HEK293 (cell line): ENCODE measurements at regions not wholly inside any gene's neighbourhood (a gene's known extent, or its start where the extent isn't known, plus 50 kb on each side); places are given as distances from the start of the nearest gene placed in this dataset.

Source experiments
- CTCF ChIP-seq: fragments of 450-650 bp; formaldehyde crosslinking; IDR thresholded peaks from 2 replicates; pipeline ENCODE4 v1.5.1; 2016; ENCODE audit warnings: missing biosample characterization, missing genetic modification characterization
- YY1 ChIP-seq: fragments of 450-650 bp; formaldehyde crosslinking; IDR thresholded peaks from 2 replicates; pipeline ENCODE4 v1.5.1; 2018; ENCODE audit warnings: missing biosample characterization, missing genetic modification characterization
- ZBTB1 ChIP-seq: fragments of 450-650 bp; formaldehyde crosslinking; IDR thresholded peaks from 2 replicates; pipeline ENCODE4 v1.5.1; 2016; ENCODE audit warnings: missing biosample characterization, missing genetic modification characterization
- ZNF24 ChIP-seq: fragments of 450-650 bp; formaldehyde crosslinking; IDR thresholded peaks from 2 replicates; pipeline ENCODE4 v1.5.1; 2016; ENCODE audit warnings: missing biosample characterization, missing genetic modification characterization
- ZNF274 ChIP-seq, 2 experiments: fragments of 200-500 bp in 1 of 2; fragments of 450-650 bp in 1 of 2; sonication (Bioruptor generic) in 1 of 2; formaldehyde crosslinking in 1 of 2; IDR thresholded peaks; 2 replicates each; pipeline versions ENCODE4 v1.5.1 to v1.6.1; 2014 to 2016; ENCODE audit warnings: borderline replicate concordance in 1 of 2, inconsistent platforms in 1 of 2, low read length in 1 of 2, missing biosample characterization in 1 of 2, missing genetic modification characterization in 1 of 2

- TF ChIP-seq ZNF274 (IDR thresholded peaks at IDR 0.05; ENCODE audit: low read length) (no peak), ZNF274 (tag by site-specific recombination; IDR thresholded peaks at IDR 0.05; ENCODE audit: borderline replicate concordance) (no peak), YY1 (tag by site-specific recombination) (no peak), ZNF24 (tag by site-specific recombination) (no peak), CTCF (tag by site-specific recombination) (no peak), ZBTB1 (no peak)
Observed at GRCh38 chr5:40410964-40411635, 268.6 kb upstream of the PTGER4 start.
